Motor neuron (in vitro differentiated cells): ENCODE measurements at regions not wholly inside any gene's neighbourhood (a gene's known extent, or its start where the extent isn't known, plus 50 kb on each side); places are given as distances from the start of the nearest gene placed in this dataset.

Experiments
- ATAC-seq, 8 experiments: fragments of 200-7000 bp; cut with Tn5 transposase; replicated peaks in 6 of 8; 2 replicates each; pipeline ENCODE4 v1.8.0; 2021; ENCODE audit warnings: mild to moderate bottlenecking in 8 of 8, moderate library complexity in 8 of 8
- H3K27ac ChIP-seq, 2 donors: fragments of 250-450 bp; sonication (Bioruptor Pico); 2 replicates each; pipeline ENCODE4 v1.9.0; 2021; ENCODE audit warnings: antibody characterized with exemption in 2 of 2, mild to moderate bottlenecking in 2 of 2, moderate library complexity in 1 of 2
- H3K4me1 ChIP-seq, 2 donors: fragments of 250-450 bp; sonication (Bioruptor Pico); replicated peaks in 1 of 2; 2 replicates each; pipeline ENCODE4 v1.6.1; 2021; ENCODE audit warnings: antibody characterized with exemption in 2 of 2, mild to moderate bottlenecking in 2 of 2, moderate library complexity in 1 of 2
- H3K4me3 ChIP-seq, 5 donors: fragments of 250-450 bp; sonication (Bioruptor Pico); 2 replicates each; pipeline ENCODE4 v1.9.0; 2021; ENCODE audit warnings: antibody characterized with exemption in 5 of 5, mild to moderate bottlenecking in 5 of 5, moderate library complexity in 4 of 5
- WGBS, 10 experiments: fragments of 450-650 bp; shearing (Covaris generic); methylation state at CpG; one replicate each; pipeline ENCODE4 v1.0.0; 2022; 5-methylcytosine and 5-hydroxymethylcytosine counted together
- in situ Hi-C, 9 experiments: fragments of 400-800 bp; cut with MboI; loops; one replicate each; pipeline ENCODE4 v1.15.0; 2021; ENCODE audit warnings: low sequenced_read_pairs in 9 of 9, low pct_unique_long_range_greater_than_20kb in 2 of 9; ENCODE audit not compliant: unreplicated experiment in 9 of 9

DNA sequence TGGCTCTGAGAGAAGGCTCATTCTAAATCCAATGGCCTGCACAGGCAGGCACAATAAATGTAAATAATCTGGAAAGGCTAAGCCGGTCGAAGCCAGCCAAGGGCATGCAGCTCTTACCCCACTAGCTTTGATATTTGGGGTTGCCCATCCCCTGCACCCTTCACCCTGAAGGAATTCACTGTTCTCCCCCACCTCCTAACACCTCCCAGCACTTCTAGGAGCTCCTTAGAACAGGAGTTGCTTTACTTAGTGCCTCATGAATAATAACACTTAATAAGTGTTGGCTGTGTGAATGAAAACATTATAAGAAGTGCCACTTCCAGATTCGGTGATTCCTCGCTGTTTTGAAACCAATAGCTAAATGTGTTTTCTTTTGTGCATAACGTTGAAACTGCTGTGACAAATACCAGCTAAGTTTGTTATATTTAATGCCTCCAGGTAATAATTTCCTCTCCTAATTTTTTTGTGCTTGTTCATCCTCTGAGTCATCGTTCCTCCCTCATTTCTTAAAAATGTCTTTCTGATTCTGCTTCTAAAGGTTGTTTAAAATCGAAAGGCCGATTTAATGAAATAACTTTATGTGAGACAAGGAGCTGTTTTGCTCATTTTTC is 458.8 kb downstream of the METTL4 start:
- Histone ChIP-seq H3K4me3 (no peak overlapping the region), H3K27ac (no peak overlapping the region), H3K4me1 (no peaks in the 10 kb centered on the region)
- WGBS, 10 experiments = 7 to 100% (median 69%) methylated on average over 2 to 8 of the region's 8 CpGs
- in situ Hi-C loops = loop anchor here in 1 of 9 experiments (25.0 kb wide), 2 partner anchors 100 to 425 kb away; no protein-coding TSS in a partner anchor
- no peak for ATAC-seq

DNA sequence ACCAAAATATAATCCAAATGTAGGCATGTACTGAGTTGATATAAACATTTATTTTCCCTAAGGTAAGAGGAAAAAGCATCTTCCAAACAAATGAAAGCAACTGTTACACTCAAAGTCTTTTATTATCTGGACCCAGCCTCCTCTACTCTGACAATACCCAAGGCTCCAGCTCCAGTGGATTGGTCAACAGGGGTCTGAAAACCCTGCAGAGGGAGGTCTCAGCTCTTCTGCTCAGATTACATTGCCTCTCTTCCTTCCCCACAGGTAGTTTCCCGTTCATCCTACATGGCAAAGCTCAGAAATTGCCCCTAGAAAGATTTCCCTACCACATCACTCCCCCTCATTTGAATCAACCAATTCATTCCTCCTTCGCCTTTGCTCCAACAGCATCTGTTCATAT is 457.0 kb downstream of the METTL4 start:
- no peak overlapping the region for H3K4me3 ChIP-seq
- 0 to 100% (median 25%) methylated on average over 1 to 2 of the region's 2 CpGs; no CpG with 5 or more reads in 3 of the 10 experiments for WGBS, 10 experiments
- no peak for ATAC-seq
- in situ Hi-C loops = loop anchor here in 1 of 9 experiments (25.0 kb wide), 2 partner anchors 98 to 423 kb away; no protein-coding TSS in a partner anchor
- H3K4me1 ChIP-seq = no peaks in the 10 kb centered on the region
- no peak overlapping the region for H3K27ac ChIP-seq

DNA sequence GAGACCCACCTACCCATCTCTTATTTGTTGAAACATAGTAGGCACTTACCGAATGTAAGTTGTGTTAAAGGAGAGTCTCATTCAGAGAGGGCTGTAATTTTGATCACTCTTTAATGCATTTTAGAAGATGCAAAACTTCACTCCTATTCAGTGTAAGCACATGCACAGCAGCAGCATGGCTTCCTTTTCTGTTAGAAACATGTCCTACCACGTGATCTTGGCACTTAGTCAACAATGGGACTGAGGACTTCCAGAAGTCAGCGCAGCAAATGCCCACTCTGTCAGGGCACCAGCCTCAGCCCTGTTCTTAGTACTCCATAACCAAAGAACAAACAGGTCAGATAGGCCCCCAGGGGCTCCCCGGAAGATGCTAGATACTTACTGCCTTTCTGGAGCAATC is 456.5 kb downstream of the METTL4 start:
- no peak for ATAC-seq
- H3K4me3 ChIP-seq = no peak overlapping the region
- no peak overlapping the region for H3K27ac ChIP-seq
- no peaks in the 10 kb centered on the region for H3K4me1 ChIP-seq
- 13 to 89% (median 80%) methylated on average over 1 to 4 of the region's 4 CpGs; no CpG with 5 or more reads in 1 of the 10 experiments for WGBS, 10 experiments
- in situ Hi-C loops = loop anchor here in 1 of 9 experiments (25.0 kb wide), 2 partner anchors 98 to 423 kb away; no protein-coding TSS in a partner anchor

DNA sequence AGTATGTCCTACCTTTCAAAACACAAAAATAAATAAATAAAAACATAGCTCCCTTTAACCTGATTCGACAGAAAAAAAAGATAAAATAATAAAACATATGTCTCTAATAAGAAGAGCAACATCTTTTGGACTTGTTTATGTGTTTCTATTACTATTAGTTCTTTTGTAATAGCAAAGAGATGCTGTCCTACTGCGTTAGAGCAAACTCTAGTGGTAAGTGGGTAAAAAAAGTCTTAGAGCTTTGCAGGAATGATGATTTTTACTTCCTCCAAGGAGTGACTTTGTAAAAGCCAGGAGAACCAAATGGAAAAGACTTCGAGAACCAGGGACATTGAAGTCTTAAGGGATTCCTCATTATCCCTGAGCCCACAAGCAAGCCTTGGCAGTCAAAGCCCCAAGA is 450.1 kb downstream of the METTL4 start:
- H3K4me1 ChIP-seq = no peaks in the 10 kb centered on the region
- H3K4me3 ChIP-seq = no peak overlapping the region
- ATAC-seq = no peak
- 0 to 79% (median 63%) methylated on average over 1 to 3 of the region's 3 CpGs for WGBS, 10 experiments
- in situ Hi-C loops = loop anchor here in 1 of 9 experiments (25.0 kb wide), 2 partner anchors 91 to 416 kb away; no protein-coding TSS in a partner anchor
- no peak overlapping the region for H3K27ac ChIP-seq

DNA sequence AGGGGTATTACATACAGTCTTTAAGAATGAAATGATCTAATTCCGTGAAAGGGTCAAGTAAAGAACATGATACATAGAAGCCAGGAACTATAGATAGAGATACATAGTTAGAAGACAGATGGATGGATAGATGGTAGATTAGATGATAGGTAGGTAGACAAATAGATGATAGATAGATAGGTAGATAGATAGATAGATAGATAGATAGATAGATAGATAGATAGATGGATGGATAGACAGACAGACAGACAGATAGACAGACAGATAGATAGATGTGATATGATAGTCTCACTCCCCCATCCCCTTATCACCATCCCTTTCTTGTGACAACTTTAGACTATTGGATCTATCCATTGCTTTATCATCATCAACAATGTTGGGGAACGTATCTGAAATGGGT is 448.2 kb downstream of the METTL4 start:
- in situ Hi-C loops = loop anchor here in 1 of 9 experiments (25.0 kb wide), 2 partner anchors 89 to 414 kb away; no protein-coding TSS in a partner anchor

DNA sequence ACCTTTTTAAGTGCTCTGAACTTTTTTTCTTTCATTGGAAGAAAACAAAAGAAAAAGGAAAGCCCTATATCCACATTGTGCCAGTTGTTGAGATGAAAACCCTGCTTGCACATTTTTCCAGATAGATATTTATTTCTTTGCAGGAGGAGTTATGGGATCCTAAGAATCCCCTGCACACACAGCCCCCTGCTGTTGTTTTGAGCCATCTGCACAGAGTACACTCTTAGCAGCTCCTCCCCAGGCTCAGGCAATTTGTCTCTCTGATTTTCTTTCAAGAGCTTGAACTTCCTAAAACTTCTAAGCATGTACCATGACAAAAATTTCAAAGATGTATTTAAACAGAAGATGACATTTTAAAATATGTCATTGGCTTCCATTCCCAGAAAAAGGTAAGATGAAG is 436.9 kb downstream of the METTL4 start:
- Histone ChIP-seq H3K27ac (no peak overlapping the region), H3K4me3 (no peak overlapping the region), H3K4me1 (peaks cover 0 to 9% of the 10 kb centered on the region in 2 donors)
- ATAC-seq = peak in 1 of 8 experiments; percentile 43
- in situ Hi-C loops = no loop called here

More for the DNA sequence above, 448.2 kb downstream of the METTL4 start:
- Histone ChIP-seq H3K4me3 (no peak overlapping the region), H3K27ac (no peak overlapping the region), H3K4me1 (no peaks in the 10 kb centered on the region)
- 0 to 100% (median 81%) methylated on average over 1 to 2 of the region's 2 CpGs; no CpG with 5 or more reads in 2 of the 10 experiments for WGBS, 10 experiments
- ATAC-seq = no peak

DNA sequence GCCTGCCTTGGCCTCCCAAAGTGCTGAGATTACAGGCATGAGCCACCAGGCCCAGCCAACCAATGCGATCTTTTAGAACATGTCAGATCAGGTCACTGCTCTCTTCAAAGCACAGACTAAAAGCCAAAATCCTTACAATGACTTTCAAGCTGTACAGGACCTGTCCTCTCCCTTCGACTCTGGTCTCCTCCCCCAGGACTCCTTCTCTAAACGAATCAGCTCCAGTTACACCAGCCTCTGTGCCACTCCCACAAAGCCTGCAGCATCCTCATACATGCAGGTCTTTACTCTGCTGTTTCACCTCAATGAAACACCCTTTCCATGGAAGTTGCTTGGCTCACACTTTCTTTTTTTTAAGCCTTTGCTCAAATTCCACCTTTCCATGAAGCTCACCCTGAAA is 436.0 kb downstream of the METTL4 start:
- no peak overlapping the region for H3K4me3 ChIP-seq
- in situ Hi-C loops = no loop called here
- no peak overlapping the region for H3K27ac ChIP-seq
- 8 to 100% (median 46%) methylated on average over 1 to 3 of the region's 3 CpGs; no CpG with 5 or more reads in 4 of the 10 experiments for WGBS, 10 experiments
- no peaks in the 10 kb centered on the region for H3K4me1 ChIP-seq
- ATAC-seq = no peak

DNA sequence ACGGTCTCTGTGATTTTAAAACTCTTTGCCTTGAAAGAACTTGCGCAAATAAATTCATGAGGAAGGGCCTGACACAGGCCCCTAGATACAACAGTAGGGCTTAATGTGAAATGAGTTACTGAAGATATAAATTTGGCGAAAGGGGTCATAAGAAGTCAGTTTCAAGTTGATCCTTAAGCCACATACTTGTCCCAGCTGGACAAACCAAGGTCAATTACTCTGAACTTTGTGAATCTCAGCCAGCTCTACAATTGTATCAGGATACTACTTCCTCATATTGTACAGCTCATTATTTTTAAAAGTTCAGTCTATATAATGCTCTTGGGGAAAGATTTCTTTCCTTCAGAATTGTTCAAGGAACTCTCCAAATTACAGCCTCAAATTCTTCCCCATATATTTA is 432.8 kb downstream of the METTL4 start:
- WGBS, 10 experiments = 9 to 100% (median 89%) methylated on average over 1 to 3 of the region's 3 CpGs; no CpG with 5 or more reads in 1 of the 10 experiments
- in situ Hi-C loops = no loop called here
- no peaks in the 10 kb centered on the region for H3K4me1 ChIP-seq
- no peak overlapping the region for H3K27ac ChIP-seq
- no peak overlapping the region for H3K4me3 ChIP-seq
- ATAC-seq = no peak

DNA sequence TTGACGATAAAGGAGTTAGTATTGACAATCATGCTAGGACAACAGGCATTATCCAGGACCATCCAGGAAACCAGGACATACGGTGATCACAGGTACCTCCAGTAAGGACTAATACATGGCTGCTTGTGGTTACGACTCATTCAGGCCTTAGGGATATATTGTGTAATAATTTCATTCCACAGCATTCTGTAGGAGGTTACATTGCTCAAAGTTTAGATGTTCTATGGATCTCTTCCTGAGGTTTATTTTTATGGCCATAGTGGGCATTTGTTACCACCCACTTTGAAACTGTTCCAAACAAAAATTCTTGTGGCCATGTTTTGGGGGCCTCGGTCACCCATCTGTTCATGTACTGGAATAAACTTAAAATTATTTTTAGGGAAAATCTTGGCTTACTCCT is 431.6 kb downstream of the METTL4 start:
- WGBS, 10 experiments = 32 to 100% (median 87%) methylated on average over 1 to 4 of the region's 4 CpGs; no CpG with 5 or more reads in 2 of the 10 experiments
- in situ Hi-C loops = no loop called here
- Histone ChIP-seq H3K27ac (no peak overlapping the region), H3K4me1 (no peaks in the 10 kb centered on the region), H3K4me3 (no peak overlapping the region)
- ATAC-seq = no peak

DNA sequence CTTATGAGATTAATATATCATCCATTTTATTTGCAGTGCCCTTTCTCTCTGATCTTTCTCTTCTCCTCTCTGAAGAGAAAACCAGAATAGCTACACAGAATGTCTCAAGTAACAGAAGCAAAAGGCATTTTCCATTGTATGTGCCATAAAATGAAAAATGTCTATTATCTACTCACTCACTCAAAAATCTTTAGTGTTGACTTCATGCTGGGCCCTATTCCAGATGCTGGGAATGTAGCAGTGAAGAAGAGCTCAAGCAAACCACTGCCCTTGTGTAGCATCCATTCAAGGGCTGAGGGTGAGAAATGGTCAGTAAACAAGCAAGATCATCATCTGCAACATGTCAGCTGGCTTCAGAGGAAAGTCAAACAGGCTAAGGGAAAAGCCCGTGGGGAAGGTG is 427.7 kb downstream of the METTL4 start:
- in situ Hi-C loops = no loop called here
- Histone ChIP-seq H3K4me1 (peaks cover under 1 to 3% of the 10 kb centered on the region in 2 donors), H3K27ac (no peak overlapping the region), H3K4me3 (no peak overlapping the region)
- WGBS, 10 experiments = 0 to 100% (median 68%) methylated on average over 1 of the region's 1 CpG; no CpG with 5 or more reads in 4 of the 10 experiments
- ATAC-seq = peak in 1 of 8 experiments; percentile 3

DNA sequence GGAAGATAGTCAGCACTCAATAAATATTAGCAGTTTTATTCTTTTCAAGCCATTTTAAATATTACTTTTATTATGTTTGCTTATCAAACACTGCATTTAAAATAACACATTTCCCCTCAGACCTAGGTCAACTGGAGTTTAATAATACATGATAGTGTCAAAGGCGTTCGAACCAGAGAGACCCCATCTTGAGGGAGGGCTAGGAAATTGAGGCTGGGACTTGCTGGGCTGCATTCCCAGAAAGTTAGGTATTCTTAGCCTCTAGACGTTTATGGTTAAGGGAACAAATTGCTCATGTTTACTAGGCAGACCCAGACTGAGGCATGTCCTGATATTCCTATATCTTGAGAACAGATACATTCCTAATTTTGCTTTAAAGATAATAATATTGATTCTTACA is 426.5 kb downstream of the METTL4 start:
- no peak overlapping the region for H3K27ac ChIP-seq
- in situ Hi-C loops = no loop called here

DNA sequence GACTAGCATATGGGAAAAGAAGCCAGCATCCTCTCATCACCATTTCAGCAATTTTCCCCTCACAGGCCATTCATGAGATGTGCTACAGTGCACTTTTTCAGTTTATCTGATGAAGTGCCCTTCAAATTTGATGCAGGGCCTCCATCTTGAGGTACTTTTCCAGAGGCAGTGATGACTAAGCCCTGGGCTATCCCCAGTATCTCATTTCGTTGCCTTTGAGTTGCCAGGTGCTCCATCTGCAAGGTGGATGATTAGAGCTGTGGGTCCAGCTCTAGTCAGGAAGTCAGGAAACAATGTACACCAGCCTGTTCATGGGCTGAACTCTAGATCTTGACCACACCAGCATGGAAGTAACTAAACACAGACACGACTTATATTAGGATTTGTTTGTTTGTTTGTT is 425.2 kb downstream of the METTL4 start:
- in situ Hi-C loops = no loop called here
- ATAC-seq = no peak
- WGBS, 10 experiments = 7 to 80% (median 67%) methylated on average over 1 to 2 of the region's 2 CpGs; no CpG with 5 or more reads in 5 of the 10 experiments
- Histone ChIP-seq H3K4me3 (no peak overlapping the region), H3K4me1 (peaks cover 3% of the 10 kb centered on the region in 2 donors), H3K27ac (no peak overlapping the region)

More for the DNA sequence above, 426.5 kb downstream of the METTL4 start:
- 0 to 100% (median 96%) methylated on average over 1 to 3 of the region's 3 CpGs; no CpG with 5 or more reads in 2 of the 10 experiments for WGBS, 10 experiments
- Histone ChIP-seq H3K4me1 (peaks cover 3% of the 10 kb centered on the region in 2 donors), H3K4me3 (no peak overlapping the region)
- ATAC-seq = no peak

DNA sequence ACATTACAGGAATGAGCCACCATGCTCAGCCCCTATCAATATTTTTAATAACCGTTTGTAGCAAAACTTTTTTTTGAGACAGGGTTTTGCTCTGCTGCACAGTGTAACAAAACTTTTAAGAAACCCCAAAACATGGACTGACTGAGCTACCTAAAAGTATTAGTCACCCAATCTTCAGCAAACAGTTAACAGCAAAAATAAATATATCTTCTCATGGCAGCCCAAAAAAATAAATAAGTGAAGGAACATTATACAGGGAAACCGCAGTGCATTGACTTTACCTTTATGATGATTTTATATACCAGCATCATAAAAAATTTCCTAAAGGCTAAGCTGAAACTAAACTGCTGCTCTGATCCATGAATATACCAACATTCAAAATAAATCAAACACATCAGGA is 424.6 kb downstream of the METTL4 start:
- no peak overlapping the region for H3K27ac ChIP-seq
- WGBS, 10 experiments = 34 to 100% (median 85%) methylated on average over 1 to 2 of the region's 2 CpGs
- in situ Hi-C loops = no loop called here

More for the DNA sequence above, 424.6 kb downstream of the METTL4 start:
- Histone ChIP-seq H3K4me3 (no peak overlapping the region), H3K4me1 (peaks cover 3% of the 10 kb centered on the region in 2 donors)
- no peak for ATAC-seq
